T-helper 1 cell treated with Interleukin-12 subunit alpha and Interleukin-12 subunit beta and Interleukin-4 antibody, amounts not matched to agents 30 ng/mL and 1 ng/mL, for 36 hours (primary cell): ENCODE measurements at regions not wholly inside any gene's neighbourhood (a gene's known extent, or its start where the extent isn't known, plus 50 kb on each side); places are given as distances from the start of the nearest gene placed in this dataset.

Experiments
- intact Hi-C: fragments of 100-400 bp; cut with micrococcal nuclease; formaldehyde crosslinking; loops from one replicate; pipeline ENCODE4 v1.15.1; 2024

GRCh38 chr2:103264058-103264768 is 502.4 kb downstream of the TMEM182 start:
- intact Hi-C loops, result no loop called here

GRCh38 chr2:103265521-103265920 is 503.7 kb downstream of the TMEM182 start:
- intact Hi-C loops, result no loop called here

GRCh38 chr2:103268841-103269498 is 507.1 kb downstream of the TMEM182 start:
- intact Hi-C loops, result no loop called here

DNA sequence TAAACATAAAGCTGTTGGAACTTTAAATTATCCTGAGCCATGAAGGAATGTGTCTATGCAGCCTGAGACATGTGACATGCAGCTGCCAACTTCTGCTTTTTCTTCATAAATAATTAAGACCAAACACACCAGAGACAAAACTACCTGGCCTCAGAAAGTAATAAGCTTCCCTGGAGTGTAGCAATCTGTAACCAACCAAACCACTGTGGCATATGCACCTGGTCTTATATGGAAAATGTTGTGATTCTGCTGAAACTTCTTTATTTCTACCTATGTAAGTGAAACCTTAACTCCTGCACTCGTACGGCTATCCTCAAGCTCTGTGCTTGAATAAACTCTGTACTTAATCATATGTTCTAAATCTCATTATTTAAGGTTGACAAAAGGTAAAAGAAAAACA is 515.0 kb downstream of the TMEM182 start:
- intact Hi-C loops, result no loop called here

- intact Hi-C loops, result no loop called here
Observed at GRCh38 chr2:103284750-103285149, 522.9 kb downstream of the TMEM182 start.

- intact Hi-C loops, result no loop called here
Observed at GRCh38 chr2:103285354-103285753, 523.5 kb downstream of the TMEM182 start.

DNA sequence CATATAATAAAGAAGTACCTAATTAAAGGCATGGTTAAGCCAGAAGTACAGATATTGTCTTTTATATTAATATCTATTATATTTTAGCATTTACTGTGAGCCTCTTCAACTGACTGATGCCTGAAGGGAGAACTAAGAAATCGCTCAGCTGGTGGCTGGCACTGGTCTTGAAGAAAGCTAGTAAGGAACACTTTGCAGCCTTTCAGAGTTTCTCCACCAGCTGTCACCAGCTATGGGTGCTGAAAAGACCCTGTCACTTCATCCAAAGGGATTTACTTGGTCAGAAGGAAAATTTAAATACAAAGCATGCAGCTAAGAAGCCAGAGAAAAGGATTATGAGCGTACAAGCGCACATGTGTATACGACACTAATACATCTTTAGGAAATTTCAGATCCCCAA is 525.9 kb downstream of the TMEM182 start:
- intact Hi-C loops, result no loop called here

DNA sequence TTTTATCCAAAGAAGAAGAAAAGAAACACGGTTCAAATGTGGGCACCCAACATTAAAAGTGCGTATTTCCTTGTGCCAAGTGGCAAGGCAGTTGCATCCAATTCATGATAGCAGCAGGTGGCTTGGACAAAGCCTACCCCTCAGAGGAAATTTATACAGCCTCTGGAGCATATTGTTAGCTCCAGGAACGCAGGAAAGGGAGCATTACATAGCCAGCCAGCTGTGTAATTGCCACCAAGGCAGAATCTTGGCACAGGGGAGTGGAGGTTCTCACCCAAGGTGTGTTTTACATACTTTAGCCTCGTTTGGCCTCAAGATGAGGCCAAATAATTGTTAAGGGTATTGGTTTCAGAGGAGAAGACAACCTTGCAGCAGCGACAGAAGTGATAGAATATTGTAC is 526.9 kb downstream of the TMEM182 start:
- intact Hi-C loops, result no loop called here

- intact Hi-C loops, result no loop called here
Observed at GRCh38 chr2:103289105-103289725, 527.4 kb downstream of the TMEM182 start.

GRCh38 chr2:103292573-103292972 is 530.7 kb downstream of the TMEM182 start:
- intact Hi-C loops, result no loop called here

DNA sequence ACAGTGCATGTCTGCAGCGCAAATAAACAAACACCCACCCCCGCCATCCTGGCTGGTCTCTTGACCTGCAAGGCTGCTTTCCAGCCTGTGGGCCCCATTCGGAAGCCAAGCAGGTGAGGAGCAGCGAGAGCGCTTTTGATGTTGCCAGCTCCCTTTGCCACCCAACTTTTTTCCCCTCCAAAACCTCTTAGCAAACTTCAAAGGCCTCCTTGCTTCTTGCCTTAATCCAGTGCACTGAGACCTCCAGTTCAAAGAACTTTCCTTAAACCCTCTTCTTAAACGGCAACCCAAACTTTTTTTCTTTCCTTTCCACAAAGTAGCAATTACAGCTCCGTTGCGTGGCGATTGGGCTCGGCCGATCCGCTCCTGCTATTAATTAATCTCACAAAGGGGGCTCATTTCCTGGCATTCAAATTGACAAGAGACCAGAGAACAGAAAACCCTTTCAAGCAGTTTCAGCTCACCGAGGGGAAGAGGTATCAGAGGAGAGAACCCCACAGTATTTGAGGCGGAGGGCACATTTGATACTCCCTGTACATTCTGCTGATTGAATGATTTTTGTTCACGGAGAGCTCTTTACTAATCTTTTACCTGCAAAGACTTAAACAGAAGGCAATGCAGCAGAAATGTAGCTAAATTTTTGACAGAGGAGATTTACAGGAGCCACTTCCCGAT is 531.4 kb downstream of the TMEM182 start:
- intact Hi-C loops, result no loop called here

DNA sequence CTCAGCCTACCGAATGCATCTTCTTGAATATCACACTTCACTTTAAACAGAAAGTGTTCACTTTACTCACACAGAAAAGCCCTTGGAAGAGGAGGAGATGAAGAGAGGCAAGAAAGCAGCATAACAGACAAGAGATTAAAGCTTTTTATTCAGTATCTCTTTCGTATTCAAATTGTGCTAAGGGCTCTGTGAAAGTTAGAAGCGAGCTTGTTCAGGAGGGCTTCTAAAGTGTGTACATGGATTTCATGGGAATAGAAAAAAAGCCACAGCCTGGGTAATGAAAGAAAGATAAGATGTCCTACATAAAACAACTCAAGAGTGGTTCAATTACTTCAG is 531.9 kb downstream of the TMEM182 start:
- intact Hi-C loops, result no loop called here

DNA sequence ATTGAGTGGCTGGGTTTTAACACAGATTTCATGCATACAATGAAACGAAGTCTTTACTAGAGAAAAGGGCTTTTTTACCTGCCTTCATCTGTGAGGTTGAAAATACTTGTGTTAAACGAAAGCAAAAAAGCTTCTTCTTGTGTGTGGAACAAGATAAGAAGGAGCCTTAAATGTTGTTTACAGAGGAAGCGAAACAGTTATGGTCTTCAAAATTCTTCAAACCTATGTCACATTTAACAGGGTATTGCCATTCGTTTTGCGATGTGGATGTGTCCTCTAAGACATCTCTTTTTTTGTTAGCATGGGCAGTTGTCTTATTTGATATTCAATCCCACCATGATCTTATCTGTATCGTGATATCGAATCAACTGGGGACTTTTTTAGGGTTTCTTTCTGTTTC is 532.6 kb downstream of the TMEM182 start:
- intact Hi-C loops, result no loop called here

DNA sequence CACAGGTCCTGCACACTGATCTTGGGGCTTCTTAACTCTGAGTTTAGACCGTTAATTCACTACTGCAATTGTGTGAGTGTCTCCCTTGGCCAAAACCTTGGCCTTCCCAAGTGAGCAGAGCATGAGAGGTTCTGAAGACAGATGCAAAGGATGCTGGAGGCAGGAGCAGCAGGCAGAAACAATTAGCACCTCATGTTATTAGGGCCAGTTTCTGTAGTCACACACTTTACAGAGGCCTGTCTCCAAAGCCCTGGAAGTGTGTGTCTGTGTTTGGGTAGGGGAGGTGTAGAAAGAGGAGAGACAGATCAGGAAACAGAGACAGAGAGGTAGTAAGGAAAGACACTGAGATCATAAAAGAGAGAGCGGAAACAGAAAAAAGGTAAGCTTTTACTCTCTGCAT is 533.8 kb downstream of the TMEM182 start:
- intact Hi-C loops, result no loop called here

GRCh38 chr2:103324671-103325070 is 562.8 kb downstream of the TMEM182 start:
- intact Hi-C loops, result no loop called here

DNA sequence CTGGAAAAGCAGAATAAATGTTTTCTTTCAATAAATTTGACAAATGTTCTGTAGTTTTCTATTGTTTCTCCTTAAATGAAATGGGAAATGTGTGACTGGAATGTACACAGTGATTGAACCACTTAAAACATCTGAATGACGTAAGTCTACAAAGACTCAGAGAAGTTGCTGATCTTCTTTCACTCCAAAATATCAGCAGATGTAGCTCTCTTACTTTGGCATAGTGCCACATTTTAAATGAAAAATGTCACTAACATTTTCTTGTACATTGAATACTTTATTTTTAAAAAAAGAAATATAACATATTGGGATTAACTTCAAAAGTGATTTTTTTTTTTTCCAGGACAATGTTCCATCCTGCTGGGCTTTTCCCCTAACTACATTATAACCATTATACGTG is 565.6 kb downstream of the TMEM182 start:
- intact Hi-C loops, result no loop called here

DNA sequence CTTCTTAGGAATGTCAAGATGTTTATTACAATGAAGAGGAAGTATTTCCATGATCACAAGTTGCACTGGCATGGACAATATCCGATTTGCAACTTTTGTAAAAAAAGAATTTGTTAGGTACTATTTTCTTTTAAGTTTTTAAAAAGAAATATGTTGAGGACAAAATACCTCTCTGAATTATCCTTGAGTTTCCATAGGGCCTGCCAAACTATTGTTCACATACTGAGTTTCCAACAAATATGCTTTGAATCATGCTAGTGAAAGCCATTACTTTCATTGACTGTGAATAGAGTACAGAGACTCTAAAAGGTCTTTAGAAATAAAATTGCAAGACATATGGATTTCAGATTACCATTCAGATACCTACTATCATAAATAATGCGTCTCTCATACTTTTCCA is 566.1 kb downstream of the TMEM182 start:
- intact Hi-C loops, result no loop called here

GRCh38 chr2:103335403-103335802 is 573.6 kb downstream of the TMEM182 start:
- intact Hi-C loops, result no loop called here

GRCh38 chr2:103338819-103339218 is 577.0 kb downstream of the TMEM182 start:
- intact Hi-C loops, result no loop called here

DNA sequence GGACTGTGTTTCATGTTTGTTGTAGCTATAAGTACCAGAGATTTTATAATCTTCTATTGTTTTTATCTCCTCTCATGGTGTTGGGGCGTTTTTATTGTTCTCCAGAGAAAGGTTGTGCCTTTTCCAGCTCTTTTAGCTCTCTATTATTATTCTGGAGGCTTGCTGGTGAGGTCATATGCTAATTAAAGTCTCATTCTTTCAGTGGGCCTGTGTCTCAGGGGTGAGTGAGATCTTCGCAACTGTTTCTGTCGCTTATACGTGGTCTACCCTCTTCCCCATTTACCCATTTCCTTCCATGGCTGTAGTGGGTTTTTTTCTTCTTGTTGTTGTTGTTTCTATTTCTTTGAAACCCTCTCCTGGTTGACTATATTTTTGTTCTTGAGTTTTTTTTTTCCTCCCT is 584.9 kb downstream of the TMEM182 start:
- intact Hi-C loops, result no loop called here

- intact Hi-C loops, result no loop called here
Observed at GRCh38 chr2:103353774-103354173, 591.9 kb downstream of the TMEM182 start.

GRCh38 chr2:103355287-103355686 is 593.5 kb downstream of the TMEM182 start:
- intact Hi-C loops, result no loop called here
